ENCODE measurements at regions not wholly inside any gene's neighbourhood (a gene's known extent, or its start where the extent isn't known, plus 50 kb on each side); places are given as distances from the start of the nearest gene placed in this dataset.

DNA sequence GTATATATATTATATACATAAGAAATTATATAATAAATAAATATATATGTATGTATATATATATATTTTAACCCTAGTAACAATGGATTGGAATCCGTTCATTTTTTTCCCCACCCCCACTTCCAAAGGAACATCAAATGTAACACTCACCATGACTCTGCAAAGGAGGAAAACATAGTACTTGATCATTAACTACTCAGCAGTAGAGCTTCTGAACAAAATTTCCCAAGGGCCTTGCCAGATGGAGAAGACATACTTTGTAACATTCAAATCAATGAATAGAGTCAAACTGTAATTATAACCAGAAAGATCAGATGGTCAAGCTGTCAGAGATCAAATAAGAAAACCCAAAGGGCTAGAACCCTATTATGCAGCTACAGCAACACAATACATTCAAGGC, 126.0 kb upstream of the CNTN1 start:
- no peak overlapping the region for H3K4me3 ChIP-seq
- H3K36me3 ChIP-seq, result no peaks in the 10 kb centered on the region
- H3K4me2 ChIP-seq, result no peak overlapping the region
- TF ChIP-seq Cebpa-rat (IDR thresholded peaks at IDR 0.05), result no peak
- peaks cover 0 to 8% (median 0%) of the 10 kb centered on the region in 11 experiments; a peak in 2 of 22 replicates for H3K9me3 ChIP-seq (replicated peaks in 1 of 11)
- H3K27me3 ChIP-seq, result no peaks in the 10 kb centered on the region
- no peak overlapping the region for H3K9ac ChIP-seq
- peaks cover 0 to 5% (median 0%) of the 10 kb centered on the region in 10 experiments; a peak in 3 of 20 replicates for H3K4me1 ChIP-seq
- no peaks in the 10 kb centered on the region for H4K20me1 ChIP-seq
- no peak overlapping the region for H3K27ac ChIP-seq

DNA sequence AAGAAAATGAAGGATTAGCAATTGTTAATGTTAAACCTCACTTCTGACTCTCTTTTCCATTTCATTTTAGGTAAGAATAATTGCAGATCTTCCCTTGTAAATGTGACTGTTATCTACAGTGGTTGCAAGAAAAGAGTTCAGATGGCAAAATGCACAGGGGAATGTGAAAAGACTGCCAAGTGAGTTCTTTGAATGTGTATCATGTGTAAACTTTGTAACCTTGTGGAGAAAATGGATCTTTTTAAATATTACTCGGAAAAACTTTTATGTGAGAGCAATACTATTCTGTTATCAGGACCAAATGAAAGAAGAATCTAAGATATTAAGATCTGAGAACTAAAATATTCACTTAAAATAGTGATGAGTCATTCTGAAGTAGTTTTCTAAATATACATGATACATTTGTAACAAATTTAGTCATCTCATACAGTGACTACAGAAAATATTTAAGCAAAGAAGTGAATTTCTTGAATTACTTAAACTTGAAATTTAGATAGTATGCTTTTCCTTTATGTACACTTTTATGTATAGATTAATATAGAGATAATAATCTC, 122.5 kb upstream of the CNTN1 start:
- Histone ChIP-seq H3K4me2 (no peak overlapping the region), H3K4me3 (no peak overlapping the region), H3K27me3 (no peaks in the 10 kb centered on the region), H3K36me3 (no peaks in the 10 kb centered on the region), H3K9ac (no peak overlapping the region), H4K20me1 (no peaks in the 10 kb centered on the region), H3K27ac (no peak overlapping the region), H3K9me3 (replicated peaks in 1 of 11) (peaks cover 0 to 11% (median 0%) of the 10 kb centered on the region in 11 experiments; a peak in 2 of 22 replicates), H3K4me1 (peaks cover 0 to 5% (median 0%) of the 10 kb centered on the region in 10 experiments; a peak in 3 of 20 replicates)
- no peak for TF ChIP-seq Cebpa-rat (IDR thresholded peaks at IDR 0.05)

DNA sequence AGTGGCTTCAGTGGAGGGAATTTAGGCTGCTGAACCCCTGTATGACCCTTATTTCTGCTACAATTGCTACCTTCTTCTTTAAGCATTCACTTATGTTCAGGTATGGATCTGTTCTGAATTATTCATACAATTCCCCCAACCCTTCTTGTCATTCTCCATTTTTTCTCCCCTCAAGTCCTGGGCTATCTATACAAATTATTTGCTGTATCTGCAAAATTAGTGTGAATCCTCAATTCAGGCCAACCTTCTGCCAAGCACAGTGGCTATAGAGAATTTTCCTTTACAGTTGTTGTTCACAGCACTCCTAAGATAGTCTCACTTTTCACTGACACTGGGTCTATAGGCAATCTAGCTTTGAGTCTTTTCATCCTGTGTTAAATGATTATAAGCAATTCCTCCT, 119.2 kb upstream of the CNTN1 start:
- H3K9ac ChIP-seq, result no peak overlapping the region
- H4K20me1 ChIP-seq, result no peaks in the 10 kb centered on the region
- peaks cover 0 to 11% (median 0%) of the 10 kb centered on the region in 11 experiments; a peak in 2 of 22 replicates for H3K9me3 ChIP-seq (replicated peaks in 1 of 11)
- H3K27me3 ChIP-seq, result no peaks in the 10 kb centered on the region
- H3K4me2 ChIP-seq, result no peak overlapping the region
- H3K36me3 ChIP-seq, result no peaks in the 10 kb centered on the region
- H3K27ac ChIP-seq, result no peak overlapping the region
- H3K4me3 ChIP-seq, result no peak overlapping the region
- H3K4me1 ChIP-seq, result peaks cover 0 to 5% (median 0%) of the 10 kb centered on the region in 10 experiments; a peak in 3 of 20 replicates
- no peak for TF ChIP-seq Cebpa-rat (IDR thresholded peaks at IDR 0.05)

DNA sequence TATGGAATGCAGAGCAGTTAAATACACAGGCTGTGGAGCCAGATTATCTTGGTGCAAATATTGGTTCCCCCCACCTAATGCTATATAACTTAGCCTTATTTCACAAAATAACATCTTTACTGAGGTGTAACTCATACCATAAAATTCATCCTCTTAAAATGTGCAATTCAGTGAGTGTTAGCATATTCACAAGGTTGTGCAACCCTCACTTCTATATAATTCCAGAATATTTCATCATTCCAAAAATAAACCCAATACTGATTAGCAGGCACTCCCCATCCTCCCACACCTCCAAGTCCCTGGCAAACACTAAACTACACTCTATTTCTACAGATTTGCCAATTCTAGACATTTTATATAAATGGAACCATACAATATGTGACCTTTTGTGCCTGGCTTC, 116.3 kb upstream of the CNTN1 start:
- H3K4me3 ChIP-seq, result no peak overlapping the region
- peaks cover 0 to 1% (median 0%) of the 10 kb centered on the region in 10 experiments; a peak in 1 of 20 replicates for H3K4me1 ChIP-seq
- TF ChIP-seq Cebpa-rat (IDR thresholded peaks at IDR 0.05), result no peak
- no peaks in the 10 kb centered on the region for H3K36me3 ChIP-seq
- no peaks in the 10 kb centered on the region for H4K20me1 ChIP-seq
- H3K27me3 ChIP-seq, result no peaks in the 10 kb centered on the region
- H3K27ac ChIP-seq, result no peak overlapping the region
- H3K9ac ChIP-seq, result no peak overlapping the region
- no peak overlapping the region for H3K4me2 ChIP-seq
- H3K9me3 ChIP-seq (replicated peaks in 1 of 11), result peaks cover 17 to 24% (median 18%) of the 10 kb centered on the region in 11 experiments

DNA sequence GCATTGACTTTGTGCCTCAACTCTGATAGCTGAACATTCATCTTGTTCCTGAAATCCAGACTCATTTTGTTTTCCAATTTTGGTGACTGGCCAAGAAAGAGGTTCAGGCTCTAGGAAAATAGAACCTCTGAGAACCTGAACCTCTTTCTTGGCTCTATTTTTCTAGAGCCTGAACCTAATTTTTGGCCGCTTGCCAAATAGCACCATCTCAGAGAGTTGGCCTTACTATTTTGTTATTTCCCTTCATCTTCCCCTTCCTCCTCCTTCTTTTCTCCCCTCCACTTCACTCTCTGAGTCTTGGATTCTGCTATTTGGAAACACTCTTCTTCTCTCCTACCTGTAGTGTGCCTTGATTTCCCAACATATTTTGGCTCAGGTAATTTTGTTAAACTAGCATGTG, 114.4 kb upstream of the CNTN1 start:
- Histone ChIP-seq H3K9ac (no peak overlapping the region), H3K36me3 (no peaks in the 10 kb centered on the region; a peak in 1 of 22 replicates), H4K20me1 (no peaks in the 10 kb centered on the region), H3K27me3 (no peaks in the 10 kb centered on the region), H3K9me3 (replicated peaks in 1 of 11) (peaks cover 31 to 37% (median 35%) of the 10 kb centered on the region in 11 experiments), H3K27ac (no peak overlapping the region), H3K4me3 (no peak overlapping the region), H3K4me1 (no peaks in the 10 kb centered on the region), H3K4me2 (no peak overlapping the region)
- TF ChIP-seq Cebpa-rat (IDR thresholded peaks at IDR 0.05), result no peak

DNA sequence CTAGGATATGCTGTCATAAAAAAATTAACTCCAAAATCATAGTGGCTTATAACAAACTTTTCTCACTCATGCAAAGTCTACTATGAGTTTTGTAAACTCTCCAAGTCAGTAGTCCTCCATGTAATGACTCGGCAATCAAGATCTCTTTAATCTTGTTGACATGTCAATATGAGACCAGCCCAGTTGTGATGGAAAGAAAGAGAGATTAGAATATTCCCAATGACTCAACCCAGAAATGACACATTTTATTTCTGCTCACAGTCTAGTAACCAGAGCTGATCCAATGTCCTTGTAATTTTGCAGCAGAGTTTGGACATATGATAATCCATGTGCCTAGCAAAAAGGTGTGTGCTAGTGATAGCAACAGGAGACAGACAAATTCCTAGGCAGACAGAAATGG, 112.6 kb upstream of the CNTN1 start:
- no peak for TF ChIP-seq Cebpa-rat (IDR thresholded peaks at IDR 0.05)
- H3K27me3 ChIP-seq, result no peaks in the 10 kb centered on the region
- H3K9ac ChIP-seq, result no peak overlapping the region

DNA sequence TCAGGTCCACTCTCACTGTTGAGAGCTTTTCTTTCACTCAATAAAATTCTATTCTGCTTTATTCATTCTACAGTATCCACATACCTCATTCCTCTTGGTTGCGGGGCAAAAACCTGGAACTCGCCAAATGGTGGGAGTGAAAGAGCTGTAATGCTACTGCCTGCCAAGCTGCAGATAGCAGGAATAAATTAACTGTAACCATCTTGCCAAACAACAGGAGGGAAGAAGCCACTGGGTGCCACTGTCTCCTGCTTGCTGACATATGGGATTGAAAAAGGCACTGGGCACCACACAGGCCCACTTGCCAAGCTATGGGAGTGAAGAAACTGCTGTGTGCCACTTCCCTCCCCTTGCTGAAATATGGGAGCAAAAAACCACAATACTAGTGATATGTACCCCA, 111.9 kb upstream of the CNTN1 start:
- H3K27ac ChIP-seq, result no peak overlapping the region
- H4K20me1 ChIP-seq, result no peaks in the 10 kb centered on the region
- TF ChIP-seq Cebpa-rat (IDR thresholded peaks at IDR 0.05), result no peak
- H3K9ac ChIP-seq, result no peak overlapping the region
- no peak overlapping the region for H3K4me2 ChIP-seq
- no peaks in the 10 kb centered on the region for H3K4me1 ChIP-seq
- H3K27me3 ChIP-seq, result no peaks in the 10 kb centered on the region
- no peak overlapping the region for H3K4me3 ChIP-seq
- peaks cover 31 to 42% (median 36%) of the 10 kb centered on the region in 11 experiments for H3K9me3 ChIP-seq (replicated peaks in 1 of 11)
- H3K36me3 ChIP-seq, result no peaks in the 10 kb centered on the region; a peak in 1 of 22 replicates

More for the DNA sequence above, 112.6 kb upstream of the CNTN1 start:
- Histone ChIP-seq H3K4me3 (no peak overlapping the region), H3K4me2 (no peak overlapping the region), H4K20me1 (no peaks in the 10 kb centered on the region), H3K9me3 (replicated peaks in 1 of 11) (peaks cover 31 to 42% (median 36%) of the 10 kb centered on the region in 11 experiments), H3K36me3 (no peaks in the 10 kb centered on the region; a peak in 1 of 22 replicates), H3K4me1 (no peaks in the 10 kb centered on the region), H3K27ac (no peak overlapping the region)

DNA sequence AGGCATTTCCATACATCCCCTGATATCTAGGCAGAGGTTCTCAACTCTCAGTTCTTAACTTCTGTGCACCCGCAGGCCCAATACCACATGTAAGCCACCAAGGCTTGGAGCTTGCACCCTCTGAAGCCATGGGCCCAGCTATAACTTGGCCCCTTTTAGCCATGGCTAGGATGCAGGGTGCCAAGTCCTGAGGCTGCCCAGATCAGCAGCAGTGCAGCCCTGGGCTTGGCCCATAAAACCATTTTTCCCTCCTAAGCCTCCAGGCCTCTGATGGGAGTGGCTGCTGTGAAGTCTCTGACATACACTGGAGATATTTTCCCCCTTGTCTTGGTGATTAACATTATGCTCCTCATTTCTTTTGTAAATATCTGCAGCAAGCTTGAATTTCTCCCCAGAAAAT, 110.3 kb upstream of the CNTN1 start:
- TF ChIP-seq Cebpa-rat (IDR thresholded peaks at IDR 0.05), result no peak
- Histone ChIP-seq H4K20me1 (no peaks in the 10 kb centered on the region), H3K4me2 (no peak overlapping the region)

DNA sequence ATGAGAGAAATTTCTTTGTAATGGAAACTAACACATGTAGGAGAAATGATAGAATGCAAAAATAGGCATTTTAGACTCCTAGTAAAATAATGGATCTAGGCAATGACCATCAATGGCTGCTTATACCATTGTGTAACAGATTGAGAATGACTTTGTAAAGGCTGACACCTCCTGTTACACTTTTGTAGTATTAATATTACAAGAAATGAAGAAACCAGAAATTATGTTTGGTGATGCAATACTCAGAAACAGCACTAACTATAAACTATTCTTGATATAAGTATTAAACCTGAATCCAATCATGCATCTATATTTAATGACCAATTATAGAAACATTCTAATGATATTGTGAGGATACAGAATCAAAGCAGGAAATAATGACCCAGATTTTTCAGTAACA, 108.5 kb upstream of the CNTN1 start:
- Histone ChIP-seq H3K27me3 (no peaks in the 10 kb centered on the region), H3K36me3 (no peaks in the 10 kb centered on the region; a peak in 1 of 22 replicates), H4K20me1 (no peaks in the 10 kb centered on the region), H3K27ac (no peak overlapping the region), H3K9ac (no peak overlapping the region), H3K9me3 (replicated peaks in 1 of 11) (peaks cover 31 to 45% (median 39%) of the 10 kb centered on the region in 11 experiments), H3K4me1 (no peaks in the 10 kb centered on the region), H3K4me3 (no peak overlapping the region), H3K4me2 (no peak overlapping the region)
- TF ChIP-seq Cebpa-rat (IDR thresholded peaks at IDR 0.05), result no peak

More for the DNA sequence above, 110.3 kb upstream of the CNTN1 start:
- no peak overlapping the region for H3K27ac ChIP-seq
- no peaks in the 10 kb centered on the region; a peak in 1 of 22 replicates for H3K36me3 ChIP-seq
- peaks cover 31 to 42% (median 36%) of the 10 kb centered on the region in 11 experiments for H3K9me3 ChIP-seq (replicated peaks in 1 of 11)
- H3K4me1 ChIP-seq, result no peaks in the 10 kb centered on the region
- no peak overlapping the region for H3K9ac ChIP-seq
- H3K27me3 ChIP-seq, result no peaks in the 10 kb centered on the region
- no peak overlapping the region for H3K4me3 ChIP-seq

DNA sequence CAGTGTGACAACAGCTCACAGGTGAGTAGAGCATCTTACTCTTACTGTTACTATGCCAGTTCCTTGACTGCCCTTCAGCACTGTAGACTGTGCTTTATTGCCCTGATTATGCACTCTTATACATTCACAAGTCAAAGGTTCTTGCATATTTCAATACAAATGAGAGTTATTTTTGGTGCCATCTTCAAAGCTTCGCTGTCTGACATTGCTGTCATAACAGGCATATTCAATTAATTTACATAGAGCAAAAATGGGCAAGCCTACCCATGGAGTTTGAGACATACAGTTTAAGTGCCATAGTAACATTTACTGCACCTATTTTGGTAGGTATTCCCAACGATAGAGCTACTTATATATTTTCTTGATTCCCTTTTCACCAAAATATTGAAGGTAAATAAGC, 107.5 kb upstream of the CNTN1 start:
- no peak overlapping the region for H3K9ac ChIP-seq
- TF ChIP-seq Cebpa-rat (IDR thresholded peaks at IDR 0.05), result no peak
- H3K27me3 ChIP-seq, result no peaks in the 10 kb centered on the region
- H3K27ac ChIP-seq, result no peak overlapping the region
- H3K9me3 ChIP-seq (replicated peaks in 1 of 11), result peaks cover 31 to 47% (median 41%) of the 10 kb centered on the region in 11 experiments
- no peak overlapping the region for H3K4me3 ChIP-seq
- no peaks in the 10 kb centered on the region for H3K4me1 ChIP-seq
- no peak overlapping the region for H3K4me2 ChIP-seq
- H3K36me3 ChIP-seq, result no peaks in the 10 kb centered on the region; a peak in 1 of 22 replicates
- no peaks in the 10 kb centered on the region for H4K20me1 ChIP-seq

All from BLaER1 treated with 17β-estradiol and CSF1 and Interleukin-3, amounts not matched to agents 10 nM and 100 nM (cell line).